ENCODE measurements at regions not wholly inside any gene's neighbourhood (a gene's known extent, or its start where the extent isn't known, plus 50 kb on each side); places are given as distances from the start of the nearest gene placed in this dataset.

- no peak for TF ChIP-seq POLR2A (IDR thresholded peaks at IDR 0.05)
- TF ChIP-seq CTCF (IDR thresholded peaks at IDR 0.05), result no peak
Measured at GRCh38 chr1:96178053-96178452, 543.5 kb upstream of the PTBP2 start.
